ACHN (cell line): ENCODE measurements at regions not wholly inside any gene's neighbourhood (a gene's known extent, or its start where the extent isn't known, plus 50 kb on each side); places are given as distances from the start of the nearest gene placed in this dataset.
"Not testable (repeated sequence)": the region's sequence is repeated elsewhere in the genome, so short reads cannot be mapped to it uniquely, and the experiment has no call there.

Source experiments
- DNase-seq: peaks from one replicate; pipeline ENCODE4 v3.0.0-alpha.2; 2015
- in situ Hi-C: cut with HindIII; loops from 2 replicates; pipeline ENCODE4 v1.10.0; 2017; ENCODE audit warnings: low sequenced_read_pairs, low pct_ligation_motif_present, low pct_unique_long_range_greater_than_20kb

DNA sequence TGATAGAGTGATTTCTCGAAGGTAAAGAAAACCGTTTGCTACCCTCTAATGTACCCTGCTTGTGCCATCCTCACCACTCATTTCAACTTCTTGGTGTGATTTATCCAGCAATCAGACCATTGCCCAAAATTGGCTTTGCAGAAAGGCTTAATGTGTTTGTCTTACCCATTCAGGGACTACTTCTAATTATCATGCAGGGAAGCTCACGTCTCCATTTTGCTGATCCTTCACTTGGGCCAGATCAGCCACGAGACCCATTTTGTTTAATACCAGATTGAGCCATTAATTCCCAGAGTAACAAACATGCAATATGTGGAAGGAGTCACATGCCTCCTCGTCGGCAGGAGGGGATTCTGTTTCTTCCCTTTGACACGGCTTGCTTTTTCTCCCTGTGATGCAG is 51.1 kb upstream of the CRY1 start:
- in situ Hi-C loops: no loop called here
- DNase-seq: no peak

GRCh38 chr12:107144990-107145389 is 51.6 kb upstream of the CRY1 start:
- in situ Hi-C loops: no loop called here
- DNase-seq: no peak

DNA sequence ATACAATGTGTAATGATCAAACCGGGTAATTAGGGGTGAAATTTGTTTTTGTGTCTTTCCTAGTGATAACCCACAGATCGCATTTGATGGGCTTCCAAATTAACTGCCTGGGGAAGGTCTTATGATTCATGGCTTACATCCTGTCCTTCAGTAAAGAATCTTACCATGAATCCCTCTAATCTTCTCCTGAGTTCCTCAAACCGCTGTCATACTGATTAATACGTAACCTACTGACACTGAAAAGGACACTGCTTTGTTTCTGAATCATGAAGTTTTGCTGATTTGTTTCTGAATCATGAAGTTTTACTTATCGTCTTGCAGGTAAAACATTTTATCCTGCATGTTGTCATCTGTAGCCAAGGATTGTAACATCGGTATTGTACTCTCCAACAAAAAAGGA is 52.0 kb upstream of the CRY1 start:
- in situ Hi-C loops: no loop called here
- DNase-seq: peak; percentile 52

DNA sequence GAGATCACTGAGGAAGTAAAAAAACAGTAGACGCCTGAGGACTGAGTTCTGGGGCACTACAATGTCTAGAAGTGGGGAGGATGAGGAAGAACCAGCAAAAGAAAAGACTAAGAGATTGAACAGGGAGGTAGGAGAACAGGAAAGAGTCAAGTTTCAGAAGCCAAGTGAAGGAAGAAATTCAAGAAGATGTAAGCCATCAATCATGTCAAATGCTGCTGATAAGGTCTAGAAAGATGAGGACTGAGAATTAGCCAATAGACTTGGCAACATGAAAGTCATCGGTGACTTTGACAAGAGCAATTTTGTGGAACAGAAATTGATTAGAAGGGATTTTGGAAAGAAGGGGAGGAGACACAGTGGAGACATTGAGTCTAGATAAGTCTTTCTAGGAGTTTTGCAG is 54.8 kb upstream of the CRY1 start:
- no peak for DNase-seq
- in situ Hi-C loops: no loop called here

DNA sequence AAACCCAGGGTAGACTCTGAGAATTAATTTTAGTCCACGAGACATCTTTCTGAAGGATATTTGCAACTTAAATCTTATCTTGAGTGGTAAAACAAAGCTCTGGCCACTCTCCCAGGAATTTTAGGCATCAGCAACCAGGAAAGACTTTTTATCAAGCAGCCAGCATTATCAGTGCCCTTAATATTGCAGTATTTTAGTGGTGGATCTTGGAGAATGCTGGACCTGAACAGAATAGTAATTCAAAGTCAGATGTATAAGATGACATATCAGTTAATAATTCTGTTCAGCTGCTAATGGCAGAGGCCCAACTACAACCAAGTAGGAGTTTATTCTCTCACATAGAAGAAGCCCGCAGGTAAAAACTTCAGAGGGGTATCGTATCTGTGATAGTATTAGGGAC is 59.0 kb upstream of the CRY1 start:
- in situ Hi-C loops: no loop called here
- no peak for DNase-seq

- DNase-seq: no peak
- in situ Hi-C loops: no loop called here
These were observed 66.1 kb upstream of the CRY1 start for GRCh38 chr12:107159384-107159900.

DNA sequence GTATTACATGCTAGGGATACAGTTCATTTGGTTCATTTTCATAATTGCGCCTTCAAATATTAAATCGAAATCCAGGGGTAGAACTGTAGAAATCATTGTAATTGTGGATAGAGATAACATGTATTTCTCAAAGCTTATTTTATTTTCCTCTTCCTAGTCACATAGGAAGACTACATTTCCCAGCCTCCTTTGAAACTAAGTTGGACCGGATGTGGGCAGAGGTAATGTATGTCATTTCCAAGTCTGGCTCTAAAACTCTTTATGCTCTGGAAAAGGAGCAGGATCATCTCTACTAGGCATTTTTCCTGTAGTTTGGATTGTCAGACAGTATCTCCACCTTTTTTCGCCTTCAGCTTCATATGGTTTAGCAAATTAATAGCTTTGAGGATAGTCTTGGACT is 70.1 kb upstream of the CRY1 start:
- in situ Hi-C loops: no loop called here
- DNase-seq: no peak

DNA sequence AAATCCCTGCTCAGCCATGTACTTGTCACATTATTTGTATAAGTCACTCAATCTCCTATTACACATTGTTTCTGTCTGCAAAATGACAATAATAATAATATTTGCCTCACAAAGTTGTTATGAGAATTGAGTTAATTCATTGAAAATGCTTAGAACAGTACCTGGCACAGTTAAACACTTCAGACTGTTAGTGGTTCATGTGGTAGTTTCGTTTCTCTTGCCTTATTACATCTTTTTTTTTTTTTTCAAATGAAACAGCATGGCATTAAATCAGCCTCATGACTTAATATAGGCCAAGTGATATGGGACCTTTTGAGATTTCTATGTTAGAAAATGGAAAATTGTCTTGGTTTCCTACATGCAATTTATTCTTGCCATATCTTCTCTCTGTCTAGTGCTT is 71.0 kb upstream of the CRY1 start:
- no peak for DNase-seq
- in situ Hi-C loops: no loop called here

GRCh38 chr12:107165581-107165980 is 72.2 kb upstream of the CRY1 start:
- no peak for DNase-seq
- in situ Hi-C loops: no loop called here

GRCh38 chr12:107167756-107168155 is 74.4 kb upstream of the CRY1 start:
- DNase-seq: no peak
- in situ Hi-C loops: no loop called here

DNA sequence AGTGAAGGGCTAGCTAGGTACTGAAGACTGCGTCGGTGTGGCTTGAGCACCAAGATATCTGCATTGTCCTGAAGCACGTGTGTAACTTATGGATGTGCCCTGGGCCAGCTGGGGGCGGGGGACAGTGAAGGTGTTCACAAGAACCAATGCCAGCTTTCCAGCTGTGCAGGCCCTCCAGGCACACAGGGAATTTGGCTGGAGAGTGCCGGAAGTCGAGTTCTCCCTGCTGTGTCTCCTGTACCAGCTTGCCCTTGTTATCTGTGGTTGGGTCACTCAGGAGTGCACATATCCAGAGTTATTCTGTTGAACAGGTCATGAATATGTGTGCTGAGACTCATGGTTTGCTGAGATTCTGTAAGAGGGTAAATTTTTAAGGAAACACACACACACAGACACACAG is 75.9 kb upstream of the CRY1 start:
- no peak for DNase-seq
- in situ Hi-C loops: no loop called here

GRCh38 chr12:107178776-107179175 is 85.4 kb upstream of the CRY1 start:
- DNase-seq: no peak
- in situ Hi-C loops: no loop called here

GRCh38 chr12:107179871-107180270 is 86.5 kb upstream of the CRY1 start:
- in situ Hi-C loops: no loop called here
- DNase-seq: no peak

DNA sequence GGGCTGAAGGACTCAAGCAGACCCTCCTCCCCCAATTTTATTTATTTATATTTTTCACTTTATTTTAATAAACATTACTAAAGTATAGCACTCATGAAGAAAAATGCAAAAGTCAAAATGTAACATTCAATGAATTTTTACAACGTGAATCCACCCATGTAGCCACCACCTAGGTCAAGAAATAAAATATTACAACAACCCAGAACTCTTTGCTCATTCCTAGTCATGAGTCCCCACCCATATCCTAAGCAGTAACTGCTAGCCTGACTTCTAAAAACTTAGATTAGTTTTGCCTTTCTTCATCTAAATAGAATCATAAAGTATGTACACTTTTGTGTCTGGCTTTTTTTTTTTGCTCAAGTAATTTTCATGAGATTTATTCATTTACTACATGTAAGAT is 86.9 kb upstream of the CRY1 start:
- in situ Hi-C loops: no loop called here

GRCh38 chr12:107184359-107184930 is 91.1 kb upstream of the CRY1 start:
- DNase-seq: no peak
- in situ Hi-C loops: no loop called here

More for the DNA sequence above, 86.9 kb upstream of the CRY1 start:
- DNase-seq: no peak

GRCh38 chr12:107196681-107197080 is 103.3 kb upstream of the CRY1 start:
- in situ Hi-C loops: no loop called here
- no peak for DNase-seq

DNA sequence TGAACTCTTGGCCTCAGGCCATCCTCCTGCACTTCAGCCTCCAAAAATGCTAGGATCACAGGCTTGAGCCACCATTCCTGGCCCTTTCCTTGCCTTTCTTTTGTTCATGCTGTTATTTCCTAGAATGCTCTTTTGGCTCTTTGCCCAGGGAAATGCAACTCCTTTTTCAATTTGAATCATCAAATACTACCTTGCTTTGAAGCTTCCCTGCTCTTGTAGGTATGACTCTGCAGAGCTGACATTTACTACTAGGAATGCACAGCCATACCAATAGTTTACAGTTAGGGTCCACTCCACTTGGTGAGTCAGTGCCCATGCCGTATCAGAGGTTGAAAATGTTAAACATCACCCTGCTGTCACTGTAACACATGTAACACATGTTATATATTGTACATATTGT is 107.0 kb upstream of the CRY1 start:
- in situ Hi-C loops: no loop called here
- DNase-seq: peak; percentile 52

DNA sequence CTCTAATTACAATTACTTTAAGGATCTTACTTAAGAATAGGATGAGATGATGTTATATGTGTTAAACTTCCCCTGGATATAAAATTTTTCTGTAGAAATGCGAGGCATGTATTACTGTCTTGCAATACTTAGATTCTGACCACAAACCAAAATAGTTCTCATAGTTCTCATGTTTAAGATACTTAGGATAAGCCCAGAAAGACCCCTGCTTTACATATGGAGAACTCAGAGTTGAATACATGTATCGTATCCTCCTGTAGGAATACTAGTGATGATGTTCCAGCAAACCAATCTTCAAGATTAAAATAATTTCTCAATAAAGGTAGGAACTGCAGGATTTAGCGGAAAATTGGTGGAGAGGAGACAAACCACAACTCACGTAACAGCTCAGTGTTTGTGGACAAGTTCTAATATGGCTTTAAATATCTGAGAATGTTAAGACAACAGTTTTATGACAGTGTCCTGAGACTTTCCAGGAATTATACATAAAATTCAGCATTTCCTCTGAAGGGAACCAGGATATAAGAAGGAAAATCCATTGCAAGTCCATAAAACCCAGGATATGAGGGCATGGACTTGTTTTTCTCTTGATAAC is 114.7 kb upstream of the CRY1 start:
- in situ Hi-C loops: no loop called here
- DNase-seq: peak; percentile 20

DNA sequence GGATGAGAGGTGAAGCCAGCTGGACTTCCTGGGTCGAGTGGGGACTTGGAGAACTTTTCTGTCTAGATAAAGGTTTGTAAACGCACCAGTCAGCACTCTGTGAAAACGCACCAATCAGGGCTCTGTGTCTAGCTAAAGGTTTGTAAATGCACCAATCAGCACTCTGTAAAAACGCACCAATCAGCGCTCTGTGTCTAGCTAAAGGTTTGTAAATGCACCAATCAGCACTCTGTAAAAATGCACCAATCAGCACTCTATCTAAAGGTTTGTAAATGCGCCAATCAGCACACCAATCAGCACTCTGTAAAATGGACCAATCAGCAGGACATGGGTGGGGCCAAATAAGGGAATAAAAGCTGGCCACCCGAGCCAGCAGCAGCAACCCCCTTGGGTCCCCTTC is 116.4 kb upstream of the CRY1 start:
- in situ Hi-C loops, DNase-seq: not testable (repeated sequence)

- DNase-seq: not testable (repeated sequence)
These were observed 121.0 kb upstream of the CRY1 start for GRCh38 chr12:107214373-107214773.

More at GRCh38 chr12:107214373-107214773, 121.0 kb upstream of the CRY1 start:
- in situ Hi-C loops: not testable (repeated sequence)
